ENCODE measurements at regions not wholly inside any gene's neighbourhood (a gene's known extent, or its start where the extent isn't known, plus 50 kb on each side); places are given as distances from the start of the nearest gene placed in this dataset.

GRCh38 chr2:2890901-2891300 is 486.7 kb downstream of the EIPR1 start:
- DNase-seq, result no peak

GRCh38 chr2:2890246-2890645 is 487.4 kb downstream of the EIPR1 start:
- no peak for DNase-seq

- DNase-seq, result no peak
Observed at GRCh38 chr2:2889646-2890045, 488.0 kb downstream of the EIPR1 start.

GRCh38 chr2:2889141-2889540 is 488.5 kb downstream of the EIPR1 start:
- no peak for DNase-seq

GRCh38 chr2:2887772-2888387 is 489.7 kb downstream of the EIPR1 start:
- DNase-seq, result no peak

GRCh38 chr2:2886922-2887321 is 490.7 kb downstream of the EIPR1 start:
- DNase-seq, result no peak

GRCh38 chr2:2881499-2881898 is 496.1 kb downstream of the EIPR1 start:
- no peak for DNase-seq

- DNase-seq, result no peak
Observed at GRCh38 chr2:2880938-2881337, 496.7 kb downstream of the EIPR1 start.

GRCh38 chr2:2879781-2880180 is 497.8 kb downstream of the EIPR1 start:
- peak; percentile 34 for DNase-seq

GRCh38 chr2:2879071-2879470 is 498.5 kb downstream of the EIPR1 start:
- DNase-seq, result no peak

GRCh38 chr2:2877427-2877826 is 500.2 kb downstream of the EIPR1 start:
- peak; percentile 58 for DNase-seq

- DNase-seq, result peak; percentile 56
Observed at GRCh38 chr2:2876331-2877221, 501.0 kb downstream of the EIPR1 start.

- DNase-seq, result no peak
Observed at GRCh38 chr2:2875831-2876230, 501.8 kb downstream of the EIPR1 start.

GRCh38 chr2:2875296-2875695 is 502.3 kb downstream of the EIPR1 start:
- no peak for DNase-seq

- no peak for DNase-seq
Observed at GRCh38 chr2:2874805-2875204, 502.8 kb downstream of the EIPR1 start.

GRCh38 chr2:2874341-2874740 is 503.3 kb downstream of the EIPR1 start:
- no peak for DNase-seq

GRCh38 chr2:2873450-2873811 is 504.2 kb downstream of the EIPR1 start:
- DNase-seq, result no peak

GRCh38 chr2:2872713-2873449 is 504.7 kb downstream of the EIPR1 start:
- no peak for DNase-seq

GRCh38 chr2:2872309-2872617 is 505.4 kb downstream of the EIPR1 start:
- no peak for DNase-seq

GRCh38 chr2:2871480-2872308 is 505.9 kb downstream of the EIPR1 start:
- no peak for DNase-seq

- DNase-seq, result no peak
Observed at GRCh38 chr2:2870106-2870505, 507.5 kb downstream of the EIPR1 start.

- peak; percentile 29 for DNase-seq
Observed at GRCh38 chr2:2869553-2869952, 508.1 kb downstream of the EIPR1 start.

GRCh38 chr2:2868085-2868484 is 509.5 kb downstream of the EIPR1 start:
- peak; percentile 38 for DNase-seq

All from retina (tissue), 1 donor.